NB4 (cell line): ENCODE measurements at regions not wholly inside any gene's neighbourhood (a gene's known extent, or its start where the extent isn't known, plus 50 kb on each side); places are given as distances from the start of the nearest gene placed in this dataset.

Source experiments
- POLR2A ChIP-seq: IDR thresholded peaks from 2 replicates; pipeline ENCODE4 v1.6.1; 2011; ENCODE audit warnings: mild to moderate bottlenecking; ENCODE audit not compliant: insufficient read length; ENCODE audit errors: extremely low read depth
- TF ChIP-seq, protein P1 (sequence below): IDR thresholded peaks from one replicate; pipeline ENCODE4 v1.5.1; 2012; ENCODE audit warnings: low read depth, low read length

- TF ChIP-seq, protein P1, sequence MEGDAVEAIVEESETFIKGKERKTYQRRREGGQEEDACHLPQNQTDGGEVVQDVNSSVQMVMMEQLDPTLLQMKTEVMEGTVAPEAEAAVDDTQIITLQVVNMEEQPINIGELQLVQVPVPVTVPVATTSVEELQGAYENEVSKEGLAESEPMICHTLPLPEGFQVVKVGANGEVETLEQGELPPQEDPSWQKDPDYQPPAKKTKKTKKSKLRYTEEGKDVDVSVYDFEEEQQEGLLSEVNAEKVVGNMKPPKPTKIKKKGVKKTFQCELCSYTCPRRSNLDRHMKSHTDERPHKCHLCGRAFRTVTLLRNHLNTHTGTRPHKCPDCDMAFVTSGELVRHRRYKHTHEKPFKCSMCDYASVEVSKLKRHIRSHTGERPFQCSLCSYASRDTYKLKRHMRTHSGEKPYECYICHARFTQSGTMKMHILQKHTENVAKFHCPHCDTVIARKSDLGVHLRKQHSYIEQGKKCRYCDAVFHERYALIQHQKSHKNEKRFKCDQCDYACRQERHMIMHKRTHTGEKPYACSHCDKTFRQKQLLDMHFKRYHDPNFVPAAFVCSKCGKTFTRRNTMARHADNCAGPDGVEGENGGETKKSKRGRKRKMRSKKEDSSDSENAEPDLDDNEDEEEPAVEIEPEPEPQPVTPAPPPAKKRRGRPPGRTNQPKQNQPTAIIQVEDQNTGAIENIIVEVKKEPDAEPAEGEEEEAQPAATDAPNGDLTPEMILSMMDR: no peak
- TF ChIP-seq POLR2A: no peak
These were observed 209.8 kb upstream of the ZPLD1 start for GRCh38 chr3:102225005-102225404.
